ENCODE measurements at regions not wholly inside any gene's neighbourhood (a gene's known extent, or its start where the extent isn't known, plus 50 kb on each side); places are given as distances from the start of the nearest gene placed in this dataset.

DNA sequence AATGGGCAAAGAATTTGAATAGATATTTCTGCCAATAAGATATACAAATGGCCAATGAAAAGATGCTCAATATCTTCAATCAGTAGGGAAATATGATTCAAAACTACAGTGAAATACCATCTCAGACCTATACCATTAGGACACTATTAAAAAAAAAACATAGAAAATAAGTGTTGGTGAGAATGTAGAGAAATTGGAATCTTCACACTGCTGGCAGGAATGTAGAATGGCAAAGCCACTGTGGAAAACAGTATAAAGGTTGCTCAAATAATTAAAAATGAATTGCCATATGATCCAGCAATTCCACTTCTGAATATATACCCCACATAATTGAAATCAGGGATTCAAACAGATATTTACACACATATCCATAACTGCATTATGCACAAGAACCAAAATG lies 88.1 kb upstream of the STARD13 start:
- no peak for FAIRE-seq

DNA sequence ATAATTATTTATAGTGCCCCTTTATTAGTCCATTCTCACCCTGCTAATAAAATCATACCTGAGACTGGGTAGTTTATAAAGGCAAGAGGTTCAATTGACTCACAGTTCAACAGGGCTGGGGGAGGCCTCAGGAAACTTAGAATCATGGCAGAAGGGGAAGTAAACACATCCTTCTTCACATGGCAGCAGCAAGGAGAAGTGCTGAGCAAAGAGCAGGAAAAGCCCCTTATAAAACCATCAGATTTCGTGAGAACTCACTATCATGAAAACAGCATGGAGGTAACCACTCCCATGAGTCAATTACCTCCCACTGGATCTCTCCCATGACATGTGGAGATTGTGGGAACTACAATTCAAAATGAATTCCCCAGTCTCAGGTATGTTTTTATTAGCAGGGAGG lies 89.9 kb upstream of the STARD13 start:
- no peak for FAIRE-seq

DNA sequence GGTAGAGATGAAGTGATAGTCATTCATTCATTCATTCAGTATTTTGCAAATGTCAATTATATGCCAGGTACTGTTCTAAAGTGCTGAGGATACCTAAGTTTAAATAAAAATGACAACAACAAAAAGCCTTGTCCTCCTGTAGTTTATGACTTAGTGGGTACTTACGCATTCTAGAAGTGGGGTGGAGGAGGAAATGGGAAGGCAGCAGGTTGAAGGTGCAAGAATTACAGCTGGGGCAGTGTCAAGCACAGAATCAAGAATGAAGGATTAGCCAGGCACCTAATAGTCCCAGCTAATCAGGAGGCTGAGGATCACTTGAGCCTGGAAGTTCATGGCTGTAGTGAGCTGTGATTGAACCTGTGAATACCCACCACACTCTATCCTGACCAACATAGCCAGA lies 90.7 kb upstream of the STARD13 start:
- FAIRE-seq, result no peak

DNA sequence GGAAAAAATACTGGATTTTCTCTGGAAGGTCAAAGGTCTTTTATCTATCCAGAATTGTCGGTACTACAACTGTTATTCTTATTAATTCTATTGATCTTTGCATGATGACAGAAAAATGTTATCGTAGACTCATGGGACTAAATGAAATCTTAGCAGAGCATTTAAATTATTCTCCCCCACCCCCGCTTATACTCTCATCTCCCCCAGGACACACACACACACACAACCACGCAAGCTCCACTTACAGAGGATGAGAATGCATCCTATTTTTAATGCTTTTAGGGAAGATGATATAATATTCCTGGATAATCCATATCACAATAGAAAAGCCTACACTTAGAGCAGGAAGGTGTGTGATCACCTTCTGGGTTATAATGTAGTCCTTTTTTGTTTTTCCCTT lies 91.9 kb upstream of the STARD13 start:
- no peak for FAIRE-seq

DNA sequence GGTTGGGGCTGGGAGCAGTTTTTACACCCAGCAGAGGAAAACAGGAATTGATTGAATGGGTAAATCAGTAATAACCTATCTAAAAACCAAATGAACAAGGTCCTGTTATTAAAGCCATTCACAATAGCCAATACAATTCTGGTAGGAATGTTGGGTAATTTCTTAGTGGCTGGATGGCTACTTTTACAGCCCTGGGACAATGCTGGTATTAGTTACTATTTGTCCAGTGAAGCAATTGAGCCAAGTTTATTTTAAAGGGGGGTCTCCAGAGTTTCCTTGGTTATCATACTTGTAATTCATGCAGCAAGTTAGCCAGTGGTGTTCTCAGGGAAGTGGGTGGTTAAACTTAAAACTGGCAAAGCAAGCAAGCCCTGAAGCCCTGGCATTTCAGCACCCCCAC lies 92.3 kb upstream of the STARD13 start:
- FAIRE-seq, result no peak

DNA sequence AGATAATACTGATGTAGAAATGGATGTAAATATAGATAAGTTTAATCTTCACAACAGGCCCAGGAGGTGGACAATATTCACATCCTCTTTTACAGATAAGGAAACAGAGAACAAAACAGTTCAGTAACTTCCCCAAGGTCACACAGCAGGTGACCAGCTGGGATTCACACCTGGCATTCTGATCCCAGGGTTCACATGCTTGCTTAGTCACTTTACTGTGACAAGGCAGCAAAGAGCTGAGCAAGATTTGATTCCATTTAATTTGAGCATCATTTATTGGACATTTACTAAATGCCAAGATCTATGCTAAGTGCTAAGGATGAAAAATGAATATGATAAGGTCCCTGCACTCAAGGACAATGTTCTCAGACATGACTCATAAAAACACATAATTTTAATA lies 94.1 kb upstream of the STARD13 start:
- FAIRE-seq, result no peak

DNA sequence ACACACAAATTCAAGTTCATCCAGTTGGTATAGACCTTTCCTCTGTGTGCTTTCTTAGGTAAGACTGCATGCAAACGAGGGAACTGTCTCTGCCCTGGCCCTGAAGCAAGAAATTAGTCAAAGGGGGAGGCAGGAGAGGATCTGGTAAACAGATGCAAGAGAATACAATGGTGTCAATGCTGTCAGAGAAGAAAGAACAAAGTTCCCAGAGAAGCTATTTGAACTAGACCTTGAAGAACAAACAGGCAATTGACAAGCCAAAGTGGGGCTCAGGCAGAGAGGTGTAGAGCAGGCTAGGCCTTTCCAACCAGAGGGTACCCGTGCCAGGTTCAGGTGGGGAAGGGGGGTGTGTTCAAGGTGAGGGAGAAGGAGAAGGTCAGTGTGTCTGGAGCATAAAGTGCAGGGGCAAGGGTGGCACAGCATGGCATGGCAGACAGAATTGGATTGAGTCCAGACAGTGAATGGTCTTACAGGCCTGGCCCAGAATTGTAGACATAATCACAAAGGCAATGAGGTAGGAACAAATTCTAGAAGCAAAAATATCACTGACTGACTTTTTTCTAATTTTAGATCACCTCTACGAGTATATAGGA lies 95.0 kb upstream of the STARD13 start:
- FAIRE-seq, result no peak

DNA sequence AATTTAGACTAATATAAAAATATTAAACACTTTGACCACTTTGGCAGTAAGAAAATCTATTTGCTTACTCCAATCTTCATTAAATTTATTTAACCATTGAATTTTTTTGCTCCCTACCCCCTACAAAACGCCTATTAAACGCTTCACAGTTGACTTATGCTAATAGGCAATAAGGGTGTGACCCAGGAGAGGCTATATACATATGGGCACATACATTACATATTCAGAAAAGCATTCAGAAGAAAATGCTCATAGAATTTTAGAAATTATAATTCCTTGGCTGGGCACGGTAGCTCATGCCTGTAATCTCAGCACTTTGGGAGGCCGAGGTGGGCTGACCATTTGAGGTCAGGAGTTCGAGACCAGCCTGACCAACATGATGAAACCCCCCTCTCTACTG lies 95.6 kb upstream of the STARD13 start:
- FAIRE-seq, result no peak

DNA sequence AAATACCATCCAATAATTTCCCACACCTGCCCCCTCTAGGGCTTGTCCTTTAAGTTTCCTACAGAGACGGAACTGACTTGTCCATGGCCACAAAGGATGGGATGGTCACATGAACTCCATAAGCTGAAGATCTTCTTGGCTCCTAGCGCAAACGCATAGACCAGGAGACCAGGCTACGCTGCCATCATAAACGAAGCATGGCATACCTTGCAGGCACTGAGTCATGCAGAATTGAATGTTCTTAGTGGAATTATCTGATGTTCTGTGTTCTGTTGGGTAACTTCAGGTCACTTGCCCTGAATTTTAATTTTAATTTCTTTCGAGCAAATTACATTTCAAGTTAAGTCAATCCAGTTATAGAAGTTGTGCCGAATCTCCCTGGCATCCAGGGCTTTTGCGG lies 96.4 kb upstream of the STARD13 start:
- no peak for FAIRE-seq

DNA sequence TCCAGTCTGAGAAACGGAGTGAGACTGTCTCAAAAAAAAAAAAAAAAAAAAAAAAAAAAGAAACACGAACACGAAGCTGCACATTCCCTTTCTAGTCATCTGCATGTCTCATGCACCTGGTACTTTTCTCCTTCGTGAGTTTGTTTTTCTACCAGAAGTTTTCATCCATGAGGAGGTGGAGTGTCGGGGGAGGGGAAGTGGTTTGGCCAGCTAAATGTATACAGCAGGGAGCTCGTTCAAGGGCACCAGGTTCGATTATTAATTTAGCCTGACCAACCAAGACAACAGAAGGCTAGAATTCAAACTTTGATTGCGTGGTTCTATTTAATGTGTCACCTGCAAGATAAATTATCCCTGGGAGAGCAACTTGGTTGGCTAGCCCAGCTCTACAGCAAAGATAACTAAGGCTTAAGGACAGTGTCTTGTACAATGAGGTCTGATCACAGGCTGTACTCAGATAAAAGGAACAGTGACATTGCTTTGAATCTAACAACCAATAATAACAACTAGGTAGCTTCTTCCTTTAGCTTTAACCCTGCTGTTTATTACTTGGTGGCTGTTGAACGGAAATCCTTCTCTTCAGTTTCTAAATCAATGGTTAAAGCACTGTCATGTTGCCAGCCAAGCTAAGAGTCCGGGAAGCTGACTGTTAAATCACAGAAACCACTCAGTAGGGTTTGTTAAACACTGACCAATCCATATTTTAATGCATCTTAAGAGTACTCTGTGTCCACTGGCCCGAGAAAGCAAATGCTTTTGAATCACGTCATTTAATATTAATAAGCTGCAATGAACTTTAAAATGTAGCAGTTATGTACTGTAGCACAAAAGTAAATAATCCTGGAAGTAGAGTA lies 98.4 kb upstream of the STARD13 start:
- FAIRE-seq, result no peak

DNA sequence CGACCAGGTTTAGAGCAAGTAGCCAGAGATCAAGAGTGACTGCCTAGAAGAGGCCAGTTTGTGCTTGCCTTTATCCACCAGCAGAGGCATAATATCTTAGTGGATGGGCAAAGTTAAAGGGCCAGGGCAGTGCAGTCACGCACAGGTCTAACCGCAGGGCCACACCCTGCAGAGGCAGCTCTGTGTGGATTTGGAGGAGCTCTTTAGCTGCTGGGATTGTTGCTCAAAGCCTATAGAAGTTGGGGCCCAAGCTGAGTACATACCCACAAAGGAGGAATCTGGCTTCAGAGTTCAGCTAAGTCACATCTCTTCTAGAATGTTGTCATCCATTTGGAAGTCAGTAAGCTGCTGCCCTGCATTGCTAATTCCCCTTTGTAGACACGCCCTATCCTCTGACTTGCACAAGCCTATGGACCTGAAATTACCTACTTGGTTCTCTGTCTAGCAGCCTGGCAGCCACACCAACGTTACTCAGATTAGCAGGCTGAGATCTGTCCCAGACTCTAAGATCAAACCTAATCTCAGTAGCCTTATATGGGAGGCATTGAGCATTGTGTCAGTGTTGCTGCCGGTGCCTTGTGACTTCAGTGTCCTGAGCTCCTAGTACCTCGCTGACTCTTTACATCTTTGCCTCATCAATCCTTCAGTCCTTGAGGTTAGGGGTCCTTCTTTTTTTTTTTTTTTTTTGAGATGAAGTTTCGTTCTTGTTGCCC lies 102.9 kb upstream of the STARD13 start:
- FAIRE-seq, result no peak

DNA sequence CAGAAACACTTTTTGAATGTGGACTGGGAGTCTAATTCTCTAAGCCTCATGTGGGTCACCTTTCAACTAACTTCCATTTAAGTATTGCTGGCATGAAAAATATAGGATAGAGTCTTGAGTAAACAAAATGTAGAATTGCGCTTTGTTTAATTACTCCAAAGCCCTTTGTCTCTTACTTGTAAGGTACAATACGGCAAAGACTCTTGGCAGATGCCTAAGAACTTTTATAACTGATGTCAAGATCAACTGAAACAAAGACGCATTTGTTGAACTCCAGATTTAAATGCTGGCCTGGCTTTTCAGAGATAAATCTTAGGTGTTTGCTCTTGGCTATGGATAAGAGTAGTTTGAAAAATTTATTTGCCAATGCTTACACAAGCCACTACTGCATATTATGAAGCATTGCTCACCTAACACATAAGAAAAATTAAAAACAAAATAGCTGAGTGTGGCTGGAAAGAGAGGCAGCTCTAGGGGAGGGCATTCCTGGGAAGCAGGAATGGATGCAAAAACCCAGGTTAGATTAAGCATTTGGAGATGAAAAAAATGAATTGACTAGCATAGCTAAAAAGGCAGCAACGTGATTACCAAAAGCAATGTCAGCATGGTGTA lies 107.3 kb upstream of the STARD13 start:
- FAIRE-seq, result no peak

DNA sequence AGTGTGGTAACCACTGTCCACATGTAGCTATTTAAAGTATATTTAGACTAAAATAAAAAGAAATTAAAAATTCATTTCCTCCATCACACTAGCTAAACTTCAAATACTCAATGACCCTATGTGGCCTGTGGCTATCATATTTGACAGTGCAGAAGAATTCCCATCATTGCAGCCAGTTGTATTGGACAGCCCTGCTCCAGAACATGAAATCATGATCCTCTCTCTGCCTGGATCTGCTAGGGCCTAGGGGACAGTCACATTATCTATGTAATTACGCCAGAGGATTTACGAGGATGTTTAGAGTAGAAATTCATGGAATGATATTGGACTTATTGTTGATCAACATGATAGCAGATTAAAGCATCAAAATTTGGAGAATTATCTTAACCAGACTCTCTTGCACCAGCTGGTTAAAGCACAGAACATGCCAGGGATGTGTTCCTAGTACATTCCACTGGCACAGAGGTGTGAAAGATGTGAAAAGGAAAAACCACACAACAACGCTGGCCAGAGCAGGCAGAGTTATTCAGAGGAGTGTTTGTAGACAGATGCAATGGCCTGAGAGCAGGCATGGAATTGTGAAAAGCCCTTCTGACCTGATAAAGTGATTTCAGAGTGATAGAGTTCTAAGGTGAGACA lies 108.9 kb upstream of the STARD13 start:
- FAIRE-seq, result no peak

DNA sequence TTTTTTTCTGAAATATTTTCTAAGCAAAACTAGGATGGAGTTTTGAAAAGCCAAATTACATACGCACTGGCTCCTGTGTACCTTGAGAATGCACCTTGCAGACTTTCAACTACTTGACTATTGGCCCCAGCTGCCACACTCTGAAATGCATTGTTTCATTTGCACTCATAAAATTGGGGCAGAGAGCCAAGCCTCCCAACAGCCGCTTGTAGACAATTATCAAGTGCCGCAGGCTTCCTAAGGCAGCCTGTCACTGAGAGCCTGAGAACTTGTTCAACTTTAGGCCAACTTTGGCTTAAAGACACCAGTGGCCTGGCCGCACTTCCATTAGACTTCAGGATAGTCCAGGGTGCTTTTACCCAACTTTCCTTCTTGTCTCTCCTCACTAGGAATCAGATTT lies 115.7 kb upstream of the STARD13 start:
- no peak for FAIRE-seq

DNA sequence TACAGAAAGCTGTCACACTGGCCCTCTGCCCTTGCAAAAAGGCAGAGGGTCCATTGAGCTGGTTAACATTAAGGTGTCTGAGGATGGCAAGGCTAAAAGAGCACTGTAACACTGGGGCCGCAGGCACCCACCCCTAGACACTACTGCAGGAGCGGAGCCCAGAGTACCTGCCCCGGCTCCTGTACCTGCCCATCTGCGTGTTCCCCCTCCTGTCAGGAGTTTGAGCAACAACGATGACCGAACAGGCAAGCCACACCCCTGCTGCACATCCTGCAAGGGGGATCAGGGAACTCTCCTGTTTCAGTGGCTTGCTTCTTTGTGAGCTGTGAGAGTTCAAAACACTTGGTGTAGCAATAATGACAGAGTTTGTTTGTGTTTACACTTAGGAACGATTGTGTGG lies 117.4 kb upstream of the STARD13 start:
- FAIRE-seq, result no peak

DNA sequence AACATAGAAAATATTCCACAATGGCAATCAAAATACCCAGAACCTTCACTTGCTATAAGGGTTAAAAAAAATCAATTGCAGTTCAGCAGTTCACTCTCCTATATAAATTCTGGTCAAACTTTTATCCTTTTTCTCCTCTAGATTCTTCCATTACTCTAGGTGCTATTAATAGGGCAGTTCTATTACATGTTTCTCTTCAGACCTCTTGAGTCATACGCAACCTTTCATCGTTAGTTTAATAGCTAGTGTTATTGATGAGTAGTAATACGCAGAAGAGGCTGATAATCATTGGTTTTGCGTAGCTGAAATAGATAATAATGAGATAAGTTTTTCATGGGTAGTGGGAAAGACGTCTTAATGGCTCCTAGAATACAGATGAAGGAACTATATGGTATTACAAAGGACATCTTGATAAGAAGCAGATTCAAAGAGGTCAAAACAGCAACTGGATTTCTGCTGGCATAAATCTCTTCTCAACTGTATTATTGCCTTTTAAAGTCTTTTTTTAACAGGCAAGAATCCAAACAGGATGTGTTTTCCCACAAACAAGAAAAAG lies 118.3 kb upstream of the STARD13 start:
- FAIRE-seq, result no peak

DNA sequence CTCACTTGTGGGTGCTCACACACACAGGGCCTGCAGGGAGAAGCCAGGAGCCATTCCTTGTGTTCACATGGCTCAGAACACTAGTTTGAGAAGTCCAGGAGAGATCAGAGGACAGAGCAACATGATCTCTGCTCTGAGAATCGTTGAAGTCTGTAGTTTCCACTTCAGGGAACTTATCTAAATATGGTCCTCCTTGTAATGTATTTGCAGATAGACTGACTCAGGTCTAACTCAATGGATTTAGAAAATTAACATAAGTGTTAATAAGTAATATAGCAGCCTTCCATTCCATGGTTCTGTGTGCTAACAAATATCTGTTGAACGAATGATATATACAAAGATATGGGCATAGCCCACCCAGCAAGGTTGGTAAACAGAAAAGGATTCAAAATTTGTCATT lies 119.8 kb upstream of the STARD13 start:
- FAIRE-seq, result no peak

DNA sequence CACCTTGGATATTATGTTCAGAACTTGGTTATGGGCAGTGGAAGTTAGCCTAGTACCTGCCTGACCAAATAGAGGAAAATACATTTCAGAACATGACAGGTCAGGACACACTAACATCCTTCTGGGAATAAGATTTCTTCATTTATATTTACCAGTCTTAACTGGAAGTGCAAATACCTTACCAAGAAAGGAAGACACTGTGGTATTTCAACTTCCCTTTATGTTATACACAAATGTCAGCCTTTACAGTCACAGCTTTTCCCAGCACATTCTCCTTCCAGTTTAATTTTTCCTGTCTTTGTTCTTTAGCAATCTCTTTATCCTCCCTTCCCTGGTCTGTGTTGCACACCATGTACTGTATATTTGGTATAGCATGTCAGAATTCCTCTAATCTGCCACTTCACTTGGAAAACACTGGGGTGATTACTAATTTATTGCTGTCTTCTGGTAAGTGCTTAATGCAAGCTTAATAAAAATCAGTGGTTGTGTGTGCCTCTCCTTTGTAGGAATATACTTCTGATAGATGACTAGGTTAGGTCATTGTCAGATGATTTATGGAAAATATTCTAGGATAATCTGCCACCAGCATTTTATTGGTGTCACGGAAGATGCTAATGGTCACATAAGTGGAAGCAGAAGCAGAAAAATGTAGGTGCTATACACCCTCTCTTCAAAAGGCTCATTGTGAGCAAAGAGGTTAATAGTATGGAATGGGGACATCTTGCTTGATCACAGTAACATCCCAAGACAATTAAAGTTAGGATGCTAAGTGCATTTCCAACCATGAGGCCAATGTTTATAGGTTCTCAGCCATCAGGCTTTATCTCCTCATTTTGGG lies 124.3 kb upstream of the STARD13 start:
- no peak for FAIRE-seq

DNA sequence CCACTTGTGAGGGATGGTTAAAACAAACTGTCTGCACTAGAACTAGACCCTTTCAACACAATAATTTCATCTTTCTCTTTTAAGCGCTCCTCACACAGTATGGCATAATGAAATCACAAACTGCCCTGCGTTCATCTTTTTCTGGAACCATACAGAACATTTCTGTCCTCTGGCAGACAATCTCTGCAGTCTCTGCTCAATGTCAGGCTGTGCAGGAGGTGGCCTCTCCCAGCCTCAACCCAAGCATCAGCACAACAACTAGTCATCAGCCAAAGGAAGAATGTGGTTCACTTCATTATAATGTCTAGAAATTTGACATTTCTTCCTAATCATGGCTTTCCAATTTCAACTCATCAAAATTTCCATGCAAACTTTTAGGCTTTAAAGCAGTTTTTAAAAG lies 125.1 kb upstream of the STARD13 start:
- no peak for FAIRE-seq

DNA sequence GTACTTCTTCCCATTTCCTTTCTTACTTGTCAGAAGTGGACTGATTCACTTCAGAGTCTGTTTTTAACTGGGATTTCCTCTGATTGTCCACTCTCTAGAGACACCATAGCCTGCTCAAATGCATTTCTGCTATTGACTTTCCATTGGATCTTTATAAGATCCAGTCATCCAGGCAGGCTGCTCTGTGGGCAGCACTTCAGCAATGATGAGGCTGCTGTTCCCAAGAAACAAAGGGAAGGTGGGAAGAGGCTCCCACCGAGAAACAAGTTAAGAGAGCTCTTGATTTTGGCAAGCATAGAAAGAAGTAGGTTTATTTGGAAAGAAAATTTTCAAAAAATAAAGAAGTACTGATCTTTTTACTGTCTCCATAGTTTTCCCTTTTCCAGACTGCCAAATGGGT lies 125.8 kb upstream of the STARD13 start:
- no peak for FAIRE-seq

DNA sequence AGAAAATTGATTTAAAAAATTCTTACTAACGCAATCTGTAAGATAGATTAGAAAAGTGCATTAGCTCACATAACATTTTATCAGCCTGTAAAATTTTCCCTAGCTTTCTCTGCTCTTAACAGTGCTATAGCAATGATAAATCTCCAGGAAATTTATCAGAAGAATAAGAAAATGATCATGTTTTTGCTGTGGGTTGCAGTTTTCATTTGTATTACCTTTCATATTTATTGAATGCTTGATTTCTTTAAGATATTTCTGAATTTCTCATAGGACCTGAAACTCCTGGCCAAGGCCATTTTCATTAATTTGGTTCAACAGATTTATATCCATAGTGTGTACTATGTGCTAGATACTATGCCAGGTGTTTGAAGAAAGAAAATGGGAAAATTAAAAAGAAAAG lies 130.3 kb upstream of the STARD13 start:
- FAIRE-seq, result no peak
